Esophagus squamous epithelium (tissue), 5 donors: ENCODE measurements at regions not wholly inside any gene's neighbourhood (a gene's known extent, or its start where the extent isn't known, plus 50 kb on each side); places are given as distances from the start of the nearest gene placed in this dataset.

ENCODE experiments used
- DNase-seq: peaks from one replicate; lab custom pipeline; 2025; lab: John Stamatoyannopoulos, UW
- H3K27ac ChIP-seq, 4 donors: fragments of 200-600 bp; sonication (generic); one replicate each; pipeline ENCODE4 v1.5.1; 2016 to 2019; ENCODE audit warnings: mild to moderate bottlenecking in 1 of 4
- H3K27me3 ChIP-seq, 4 donors: fragments of 200-600 bp; sonication (generic); 1 replicate in 3 of 4; 2 replicates in 1 of 4; pipeline versions ENCODE4 v1.5.1 to v1.6.0; 2017 to 2021; ENCODE audit warnings: antibody characterized with exemption in 1 of 4
- H3K36me3 ChIP-seq, 3 donors: fragments of 200-600 bp; sonication (generic); one replicate each; pipeline ENCODE4 v1.5.1; 2016 to 2019
- H3K4me1 ChIP-seq, 3 donors: fragments of 200-600 bp; sonication (generic); one replicate each; pipeline ENCODE4 v1.5.1; 2017 to 2019
- H3K4me3 ChIP-seq, 4 donors: fragments of 200-600 bp; sonication (generic); 1 replicate in 3 of 4; 2 replicates in 1 of 4; pipeline ENCODE4 v1.5.1; 2016 to 2019; ENCODE audit warnings: mild to moderate bottlenecking in 2 of 4, moderate library complexity in 1 of 4
- H3K9me3 ChIP-seq, 3 donors: fragments of 200-600 bp; sonication (generic); one replicate each; pipeline ENCODE4 v1.5.1; 2016 to 2019
- CTCF ChIP-seq, 6 experiments: fragments of 450-650 bp in 4 of 6; fragments of 200-600 bp in 2 of 6; sonication (generic) in 2 of 6; IDR thresholded peaks; one replicate each; pipeline ENCODE4 v1.5.1; 2016 to 2019; ENCODE audit warnings: antibody characterized with exemption in 6 of 6, mild to moderate bottlenecking in 4 of 6, moderate library complexity in 4 of 6
- POLR2A ChIP-seq, 4 donors: fragments of 450-650 bp; IDR thresholded peaks; one replicate each; pipeline ENCODE4 v1.6.1; 2017; ENCODE audit warnings: antibody characterized with exemption in 4 of 4, mild to moderate bottlenecking in 4 of 4, moderate library complexity in 3 of 4
- WGBS, 2 donors: methylation state at CpG; one replicate each; pipeline ENCODE4 v1.1.5; 2018; 5-methylcytosine and 5-hydroxymethylcytosine counted together
- intact Hi-C: fragments of 100-400 bp; cut with DNase I; formaldehyde crosslinking; loops from one replicate; pipeline ENCODE4 v1.15.0; 2022
- donor health status: DM: yes; HTN: yes; CAD: no.

- DNase-seq: no peak
- Histone ChIP-seq H3K9me3 (no peaks in the 10 kb centered on the region), H3K4me1 (no peaks in the 10 kb centered on the region), H3K27ac (no peak overlapping the region), H3K4me3 (no peak overlapping the region), H3K27me3 (peaks cover 0 to 18% (median 0%) of the 10 kb centered on the region in 4 donors), H3K36me3 (no peaks in the 10 kb centered on the region)
- intact Hi-C loops: no loop called here
- TF ChIP-seq CTCF (IDR thresholded peaks at IDR 0.05) (no peak), POLR2A (IDR thresholded peaks at IDR 0.05) (no peak)
These were observed 971.4 kb upstream of the WWC1 start for GRCh38 chr5:167320019-167320418.

- TF ChIP-seq POLR2A (IDR thresholded peaks at IDR 0.05) (no peak), CTCF (IDR thresholded peaks at IDR 0.05) (no peak)
- Histone ChIP-seq H3K27ac (no peak overlapping the region), H3K27me3 (no peaks in the 10 kb centered on the region), H3K9me3 (no peaks in the 10 kb centered on the region), H3K36me3 (no peaks in the 10 kb centered on the region), H3K4me1 (no peaks in the 10 kb centered on the region), H3K4me3 (no peak overlapping the region)
- intact Hi-C loops: no loop called here
- DNase-seq: no peak
- 62 to 70% methylated on average over 5 of the region's 5 CpGs for WGBS, 2 donors
These were observed 959.1 kb upstream of the WWC1 start for GRCh38 chr5:167332309-167332708.

GRCh38 chr5:167336161-167336560 is 955.3 kb upstream of the WWC1 start:
- H3K4me3 ChIP-seq: no peak overlapping the region
- intact Hi-C loops: no loop called here
- no peaks in the 10 kb centered on the region for H3K36me3 ChIP-seq
- 50 to 79% methylated on average over 2 of the region's 2 CpGs for WGBS, 2 donors
- no peaks in the 10 kb centered on the region for H3K4me1 ChIP-seq
- DNase-seq: no peak
- H3K27ac ChIP-seq: no peak overlapping the region
- H3K27me3 ChIP-seq: no peaks in the 10 kb centered on the region
- H3K9me3 ChIP-seq: no peaks in the 10 kb centered on the region
- TF ChIP-seq CTCF (IDR thresholded peaks at IDR 0.05) (no peak), POLR2A (IDR thresholded peaks at IDR 0.05) (no peak)

GRCh38 chr5:167339205-167339604 is 952.2 kb upstream of the WWC1 start:
- H3K27ac ChIP-seq: no peak overlapping the region
- H3K4me3 ChIP-seq: no peak overlapping the region
- intact Hi-C loops: no loop called here
- no peaks in the 10 kb centered on the region for H3K9me3 ChIP-seq
- no peak for DNase-seq
- 69 to 75% methylated on average over 1 of the region's 1 CpG for WGBS, 2 donors
- no peaks in the 10 kb centered on the region for H3K27me3 ChIP-seq
- H3K4me1 ChIP-seq: no peaks in the 10 kb centered on the region
- H3K36me3 ChIP-seq: no peaks in the 10 kb centered on the region
- TF ChIP-seq CTCF (IDR thresholded peaks at IDR 0.05): no peak
- TF ChIP-seq POLR2A (IDR thresholded peaks at IDR 0.05): no peak

GRCh38 chr5:167346461-167346860 is 945.0 kb upstream of the WWC1 start:
- Histone ChIP-seq H3K27ac (no peak overlapping the region), H3K9me3 (no peaks in the 10 kb centered on the region), H3K4me1 (no peaks in the 10 kb centered on the region), H3K36me3 (no peaks in the 10 kb centered on the region), H3K4me3 (no peak overlapping the region), H3K27me3 (no peaks in the 10 kb centered on the region)
- no peak for DNase-seq
- 39 to 44% methylated on average over 4 of the region's 4 CpGs for WGBS, 2 donors
- TF ChIP-seq POLR2A (IDR thresholded peaks at IDR 0.05) (no peak), CTCF (IDR thresholded peaks at IDR 0.05) (no peak)
- intact Hi-C loops: no loop called here
